ENCODE measurements at regions not wholly inside any gene's neighbourhood (a gene's known extent, or its start where the extent isn't known, plus 50 kb on each side); places are given as distances from the start of the nearest gene placed in this dataset.

DNA sequence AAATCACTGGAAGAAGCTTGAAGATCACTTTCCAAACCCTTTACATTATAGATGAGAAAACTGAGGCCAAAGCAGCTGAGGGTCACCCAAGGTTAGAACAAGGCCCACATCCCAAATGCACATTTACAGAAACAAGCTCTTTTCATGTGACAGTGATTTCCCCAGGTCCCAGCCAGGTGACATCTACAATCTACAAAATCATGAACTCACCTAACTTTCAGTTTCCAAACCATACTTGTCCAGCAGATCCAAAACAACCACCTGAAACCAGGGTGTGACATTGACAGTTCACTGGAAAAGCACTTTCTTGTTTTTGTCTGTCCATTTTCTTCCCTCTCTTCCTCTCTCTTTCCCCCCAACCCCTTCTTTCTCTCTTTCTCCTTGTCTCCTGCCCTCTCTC, 132.2 kb upstream of the PRICKLE2 start:
- TF ChIP-seq, protein P1, sequence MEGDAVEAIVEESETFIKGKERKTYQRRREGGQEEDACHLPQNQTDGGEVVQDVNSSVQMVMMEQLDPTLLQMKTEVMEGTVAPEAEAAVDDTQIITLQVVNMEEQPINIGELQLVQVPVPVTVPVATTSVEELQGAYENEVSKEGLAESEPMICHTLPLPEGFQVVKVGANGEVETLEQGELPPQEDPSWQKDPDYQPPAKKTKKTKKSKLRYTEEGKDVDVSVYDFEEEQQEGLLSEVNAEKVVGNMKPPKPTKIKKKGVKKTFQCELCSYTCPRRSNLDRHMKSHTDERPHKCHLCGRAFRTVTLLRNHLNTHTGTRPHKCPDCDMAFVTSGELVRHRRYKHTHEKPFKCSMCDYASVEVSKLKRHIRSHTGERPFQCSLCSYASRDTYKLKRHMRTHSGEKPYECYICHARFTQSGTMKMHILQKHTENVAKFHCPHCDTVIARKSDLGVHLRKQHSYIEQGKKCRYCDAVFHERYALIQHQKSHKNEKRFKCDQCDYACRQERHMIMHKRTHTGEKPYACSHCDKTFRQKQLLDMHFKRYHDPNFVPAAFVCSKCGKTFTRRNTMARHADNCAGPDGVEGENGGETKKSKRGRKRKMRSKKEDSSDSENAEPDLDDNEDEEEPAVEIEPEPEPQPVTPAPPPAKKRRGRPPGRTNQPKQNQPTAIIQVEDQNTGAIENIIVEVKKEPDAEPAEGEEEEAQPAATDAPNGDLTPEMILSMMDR (IDR thresholded peaks at IDR 0.05) = no peak
- intact Hi-C loops (cut with DNase I, micrococcal nuclease) = no loop called here
- no peak for ATAC-seq

DNA sequence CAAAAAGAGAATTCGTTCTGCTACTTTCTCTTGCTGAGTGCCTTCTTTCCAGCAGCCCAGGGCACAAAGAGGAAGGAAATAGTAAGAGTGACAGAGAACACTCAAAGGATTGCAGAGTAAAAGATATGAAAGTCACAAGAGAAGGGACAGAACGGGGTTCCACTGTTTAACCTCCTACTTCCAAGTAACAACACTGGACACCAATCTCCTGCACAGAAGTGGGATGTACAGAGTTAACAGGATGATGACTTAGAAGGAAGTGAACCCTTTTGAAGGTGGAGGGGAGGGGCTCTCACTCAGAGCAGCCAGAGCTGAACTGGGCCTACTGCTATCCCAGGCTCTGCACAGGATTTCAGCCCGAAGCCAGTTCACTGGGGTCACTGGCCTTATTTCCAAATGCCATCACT, 130.1 kb upstream of the PRICKLE2 start:
- TF ChIP-seq, protein P1 (IDR thresholded peaks at IDR 0.05) = no peak
- Histone ChIP-seq H3K4me3 (no peak overlapping the region), H3K9me3 (no peaks in the 10 kb centered on the region), H3K4me1 (ENCODE audit: low read depth) (peaks cover 2% of the 10 kb centered on the region), H3K36me3 (ENCODE audit: low read depth) (no peaks in the 10 kb centered on the region)
- DNase-seq = no peak
- intact Hi-C loops (cut with DNase I, micrococcal nuclease) = no loop called here
- peak; percentile 51 for ATAC-seq

More for the DNA sequence above, 132.2 kb upstream of the PRICKLE2 start:
- no peak for DNase-seq
- Histone ChIP-seq H3K9me3 (no peaks in the 10 kb centered on the region), H3K36me3 (ENCODE audit: low read depth) (no peaks in the 10 kb centered on the region), H3K4me1 (ENCODE audit: low read depth) (peaks cover 2% of the 10 kb centered on the region), H3K4me3 (no peak overlapping the region)

DNA sequence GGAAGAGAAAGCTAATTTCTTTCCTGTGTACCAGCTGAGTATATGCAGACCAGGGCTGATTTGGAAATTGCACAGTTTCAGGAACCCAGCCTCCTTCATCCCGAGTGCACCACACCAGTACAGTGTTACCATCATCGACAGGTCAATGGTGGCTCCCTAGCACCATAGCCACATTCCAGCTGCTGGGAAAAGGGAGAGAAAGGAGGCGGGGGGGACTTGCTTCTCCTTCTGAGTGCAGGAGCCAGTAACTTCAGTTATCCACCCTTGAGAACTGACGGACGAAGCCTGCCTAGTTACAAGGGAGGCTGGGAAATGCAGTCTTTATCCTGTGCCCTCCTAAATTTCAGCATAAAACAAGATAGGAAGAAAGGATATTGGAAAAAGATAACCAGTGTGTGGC, 129.7 kb upstream of the PRICKLE2 start:
- DNase-seq = no peak
- no peak for ATAC-seq
- Histone ChIP-seq H3K9me3 (no peaks in the 10 kb centered on the region), H3K4me3 (no peak overlapping the region), H3K36me3 (ENCODE audit: low read depth) (no peaks in the 10 kb centered on the region), H3K4me1 (ENCODE audit: low read depth) (peaks cover 2% of the 10 kb centered on the region)
- intact Hi-C loops (cut with DNase I, micrococcal nuclease) = no loop called here
- TF ChIP-seq, protein P1 (IDR thresholded peaks at IDR 0.05) = no peak

DNA sequence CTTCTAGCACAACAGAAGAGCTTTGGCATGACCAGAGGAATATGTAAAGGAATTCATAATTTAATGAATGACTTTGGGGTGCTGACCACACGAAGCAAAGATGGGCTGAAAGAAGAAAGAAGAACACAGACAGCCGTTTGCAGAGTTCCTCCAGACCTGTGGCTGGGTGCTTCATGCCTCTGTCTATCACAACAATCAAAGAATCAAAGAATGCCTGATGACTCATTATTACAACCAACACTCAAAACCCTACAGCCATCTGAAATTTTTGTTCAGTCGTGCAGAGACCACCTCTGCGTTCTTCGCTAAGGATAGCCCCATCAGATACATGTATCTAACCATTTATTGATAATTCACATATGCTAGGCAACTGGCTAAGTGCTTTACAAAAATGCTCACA, 129.0 kb upstream of the PRICKLE2 start:
- H3K9me3 ChIP-seq = no peaks in the 10 kb centered on the region
- no peak overlapping the region for H3K4me3 ChIP-seq
- DNase-seq (no peak), ATAC-seq (no peak)
- H3K36me3 ChIP-seq (ENCODE audit: low read depth) = no peaks in the 10 kb centered on the region
- H3K4me1 ChIP-seq (ENCODE audit: low read depth) = peaks cover 2% of the 10 kb centered on the region
- TF ChIP-seq, protein P1 (IDR thresholded peaks at IDR 0.05) = no peak
- intact Hi-C loops (cut with DNase I, micrococcal nuclease) = no loop called here

DNA sequence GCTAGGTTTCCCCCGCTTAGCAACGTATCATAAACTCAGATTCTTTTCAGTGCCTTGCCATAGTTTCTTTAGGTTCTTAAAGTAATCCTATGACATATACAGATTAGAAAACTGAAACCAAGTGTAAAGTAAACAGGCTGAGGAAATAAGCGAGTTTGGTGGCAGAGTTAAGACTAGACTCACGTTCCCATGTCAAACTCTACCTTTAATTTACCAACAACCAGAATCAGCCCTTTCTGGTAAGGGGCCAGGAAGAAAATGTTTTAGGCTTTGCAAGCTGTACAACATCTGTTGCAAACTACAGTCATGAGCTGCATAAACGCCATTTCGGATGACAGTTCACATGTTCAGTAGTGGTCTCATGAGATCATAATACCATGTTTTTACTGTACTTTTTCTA, 128.0 kb upstream of the PRICKLE2 start:
- no peak for DNase-seq
- Histone ChIP-seq H3K4me1 (ENCODE audit: low read depth) (peaks cover 2% of the 10 kb centered on the region), H3K4me3 (no peak overlapping the region), H3K36me3 (ENCODE audit: low read depth) (no peaks in the 10 kb centered on the region), H3K9me3 (no peaks in the 10 kb centered on the region)
- no peak for ATAC-seq
- intact Hi-C loops (cut with DNase I, micrococcal nuclease) = no loop called here
- TF ChIP-seq, protein P1 (IDR thresholded peaks at IDR 0.05) = no peak

DNA sequence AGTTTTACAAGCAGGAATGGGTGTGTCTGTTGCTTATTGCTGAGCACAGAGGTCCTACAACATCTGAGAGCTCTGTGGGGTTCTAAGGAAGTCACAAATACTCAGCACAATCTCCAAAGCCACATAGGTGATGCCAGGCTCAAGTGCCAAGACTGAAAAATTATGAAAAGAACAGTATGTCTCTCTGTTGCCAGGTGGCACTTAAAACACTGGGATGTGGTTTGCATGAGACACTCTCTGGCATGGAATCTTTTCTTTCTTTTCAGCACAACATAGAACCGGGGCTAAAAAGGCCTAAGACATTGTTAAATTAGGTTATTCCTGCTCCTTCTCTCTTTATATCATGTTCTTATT, 127.3 kb upstream of the PRICKLE2 start:
- DNase-seq (no peak), ATAC-seq (no peak)
- no peak overlapping the region for H3K4me3 ChIP-seq
- no peaks in the 10 kb centered on the region for H3K9me3 ChIP-seq
- TF ChIP-seq, protein P1 (IDR thresholded peaks at IDR 0.05) = no peak
- intact Hi-C loops (cut with DNase I, micrococcal nuclease) = no loop called here
- no peaks in the 10 kb centered on the region for H3K36me3 ChIP-seq (ENCODE audit: low read depth)
- peaks cover 2% of the 10 kb centered on the region for H3K4me1 ChIP-seq (ENCODE audit: low read depth)

Data from mucosa of descending colon (tissue), 3 donors.